HG03097 (cell line): ENCODE measurements at regions not wholly inside any gene's neighbourhood (a gene's known extent, or its start where the extent isn't known, plus 50 kb on each side); places are given as distances from the start of the nearest gene placed in this dataset.
A peak's percentile ranks its signal among the peaks of the same experiment; 100 is the strongest.
"Not testable (repeated sequence)": the region's sequence is repeated elsewhere in the genome, so short reads cannot be mapped to it uniquely, and the experiment has no call there.

ENCODE experiments used
- ATAC-seq: cut with Tn5 transposase; IDR thresholded peaks from one replicate; pipeline ENCODE4 v1.9.1; 2021; ENCODE audit not compliant: unreplicated experiment, low FRiP score

DNA sequence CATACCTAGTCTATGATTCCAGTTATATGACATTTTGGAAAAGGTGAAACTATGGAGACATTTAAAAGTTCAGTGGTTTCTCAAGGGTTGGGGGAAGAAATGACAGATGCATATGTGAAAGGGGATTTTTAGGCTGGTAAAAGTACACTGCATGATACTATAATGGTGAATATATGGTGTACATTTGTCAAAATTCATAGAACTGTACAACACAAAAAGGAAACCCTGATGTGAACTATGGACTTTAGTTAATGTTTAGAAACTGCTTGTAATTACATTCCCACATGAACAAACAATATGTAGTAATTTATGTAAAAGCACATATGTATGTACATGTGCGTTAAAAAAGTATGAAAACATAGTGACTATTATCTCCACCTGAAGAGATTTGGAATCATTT is 907.3 kb upstream of the CITED2 start:
- no peak for ATAC-seq

DNA sequence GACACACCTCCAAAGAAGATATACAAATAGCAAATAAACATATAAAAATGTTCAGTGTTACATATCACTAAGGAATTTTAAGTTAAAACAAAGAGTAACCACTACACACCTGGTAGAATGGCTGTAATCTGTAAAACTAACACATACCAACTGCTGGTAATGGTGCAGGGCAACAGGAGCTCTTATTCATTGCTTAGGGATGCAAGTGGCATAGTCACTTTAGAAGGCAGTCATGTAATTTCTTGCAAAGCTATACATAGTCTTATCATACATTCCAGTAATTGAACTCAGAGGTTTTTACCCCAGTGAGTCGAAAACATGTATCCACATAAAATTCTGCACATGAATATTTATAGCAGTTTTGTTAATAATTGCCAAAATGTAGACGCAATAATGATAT is 906.8 kb upstream of the CITED2 start:
- ATAC-seq: no peak

DNA sequence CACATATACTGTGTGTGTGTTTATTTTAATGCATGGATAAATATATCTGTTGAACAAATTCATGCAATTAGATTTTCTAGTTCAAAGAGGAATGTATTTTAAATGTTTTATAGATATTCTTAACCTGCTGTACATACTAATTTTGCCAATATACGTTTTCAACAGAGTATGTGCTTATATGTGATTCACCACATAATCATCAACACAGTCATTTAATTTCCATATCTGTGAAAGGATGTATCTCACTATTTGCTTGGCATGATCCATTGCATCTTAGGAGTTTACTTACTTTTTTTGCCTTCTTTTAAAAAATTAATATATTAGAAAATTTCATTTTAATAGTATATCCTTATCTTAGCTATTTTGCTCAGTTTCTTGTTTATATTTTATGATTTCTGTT is 902.3 kb upstream of the CITED2 start:
- ATAC-seq: no peak

DNA sequence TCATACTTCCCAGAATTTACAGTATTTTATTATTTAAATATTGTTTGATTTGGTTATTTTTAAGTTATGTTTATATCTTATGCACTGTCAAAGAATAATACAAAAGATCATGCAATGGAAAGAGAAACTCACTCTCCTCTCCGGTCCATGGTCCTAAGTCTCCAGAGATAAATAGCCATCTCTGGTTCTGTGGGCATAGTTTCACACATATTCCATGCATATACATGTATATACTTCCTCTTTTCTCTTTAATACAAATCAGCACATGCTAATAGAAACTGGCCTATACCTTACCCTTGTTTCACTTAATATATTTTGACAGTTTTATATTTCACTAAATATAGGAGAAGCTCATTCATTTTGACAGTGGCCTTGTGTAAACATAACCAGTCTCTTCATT is 901.7 kb upstream of the CITED2 start:
- no peak for ATAC-seq

DNA sequence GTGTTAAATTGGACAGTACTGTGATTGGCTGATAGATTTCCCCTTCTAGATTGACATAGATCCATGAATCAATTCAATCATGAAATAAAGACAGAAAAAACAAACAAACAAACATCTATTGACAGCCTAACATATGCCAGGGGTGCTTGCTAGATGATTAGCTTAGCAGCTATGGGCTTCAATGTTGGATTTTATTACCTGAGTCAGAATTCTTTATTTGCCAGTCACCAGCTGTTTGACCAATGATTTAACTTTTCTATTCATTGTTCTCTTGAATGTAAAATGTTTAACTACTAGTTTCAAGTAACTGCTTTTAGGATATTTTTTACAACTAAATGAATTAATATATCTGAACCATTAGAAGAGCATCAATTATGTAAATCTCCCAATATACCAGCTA is 901.3 kb upstream of the CITED2 start:
- ATAC-seq: no peak

DNA sequence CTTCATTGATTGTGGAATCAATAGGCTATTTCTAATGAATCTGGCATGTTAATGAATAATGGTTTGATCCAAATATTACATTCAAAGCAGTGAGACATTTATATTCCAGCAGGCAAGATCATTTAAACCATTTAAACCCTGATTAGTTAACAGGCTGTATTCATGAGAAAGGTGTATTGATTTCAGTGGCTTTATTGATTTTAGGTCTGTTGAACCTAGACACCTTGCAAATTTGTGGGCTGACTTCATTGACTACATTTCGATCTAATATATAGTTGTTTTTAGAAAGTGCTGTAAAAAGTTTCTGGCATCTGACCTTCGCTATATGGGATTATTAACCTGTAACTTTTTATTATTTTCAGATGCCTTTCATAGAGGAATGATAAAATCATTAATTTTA is 900.1 kb upstream of the CITED2 start:
- ATAC-seq: no peak

DNA sequence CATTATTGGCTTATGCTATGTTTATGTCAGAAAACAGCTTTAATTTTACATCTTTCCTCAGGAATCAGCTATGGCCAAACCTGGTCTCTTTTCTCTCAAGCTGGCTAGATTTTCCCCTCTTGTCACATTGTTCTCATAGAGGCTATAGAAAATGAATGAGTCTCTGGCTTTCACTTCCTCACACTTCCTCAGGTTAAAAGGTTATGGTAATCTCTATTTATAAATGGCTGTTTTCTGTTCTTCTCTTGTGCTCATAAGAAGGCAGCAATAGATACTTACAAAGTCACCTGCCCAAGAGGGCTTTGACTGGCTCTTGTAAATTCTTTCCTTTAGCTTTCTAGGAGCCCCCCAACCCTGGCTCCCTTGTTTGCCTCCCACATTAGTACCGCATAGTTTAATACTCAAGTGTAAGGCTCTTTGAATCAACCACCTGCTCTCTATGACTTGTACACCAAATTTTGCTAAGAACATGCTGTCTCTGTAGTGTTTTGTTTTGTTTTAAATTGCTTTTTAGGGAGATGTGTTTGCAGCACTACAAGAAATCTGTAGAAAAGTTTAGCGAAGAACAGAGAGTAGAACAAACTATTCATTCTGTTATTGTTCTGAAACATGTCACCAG is 897.4 kb upstream of the CITED2 start:
- peak; percentile 94 for ATAC-seq

DNA sequence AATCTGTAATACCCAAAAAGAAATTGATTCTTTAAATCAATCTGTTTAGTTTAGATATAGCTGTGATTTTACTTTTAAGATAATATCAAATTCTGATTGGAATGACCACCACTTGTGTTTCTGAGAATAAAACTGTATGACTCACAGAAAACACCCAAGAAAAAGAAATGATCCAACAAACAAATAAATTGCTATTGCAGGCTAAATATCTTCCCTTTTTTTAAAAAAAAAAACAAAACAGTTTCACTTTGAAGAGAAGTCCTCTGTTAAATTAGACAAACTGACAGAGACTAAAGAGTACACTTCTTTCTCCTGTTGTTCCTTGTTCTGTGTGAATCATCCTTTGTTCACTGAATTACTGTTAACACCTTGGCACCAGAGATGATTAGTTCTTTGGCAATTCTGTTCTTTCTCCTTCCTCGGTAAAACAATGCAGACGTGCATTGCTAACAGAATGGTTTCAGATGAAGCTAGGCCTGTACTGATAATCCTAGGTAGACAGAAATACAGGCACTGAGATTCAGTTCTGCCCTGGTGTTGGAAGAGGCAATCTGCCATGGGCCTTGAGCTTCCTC is 895.2 kb upstream of the CITED2 start:
- ATAC-seq: no peak

DNA sequence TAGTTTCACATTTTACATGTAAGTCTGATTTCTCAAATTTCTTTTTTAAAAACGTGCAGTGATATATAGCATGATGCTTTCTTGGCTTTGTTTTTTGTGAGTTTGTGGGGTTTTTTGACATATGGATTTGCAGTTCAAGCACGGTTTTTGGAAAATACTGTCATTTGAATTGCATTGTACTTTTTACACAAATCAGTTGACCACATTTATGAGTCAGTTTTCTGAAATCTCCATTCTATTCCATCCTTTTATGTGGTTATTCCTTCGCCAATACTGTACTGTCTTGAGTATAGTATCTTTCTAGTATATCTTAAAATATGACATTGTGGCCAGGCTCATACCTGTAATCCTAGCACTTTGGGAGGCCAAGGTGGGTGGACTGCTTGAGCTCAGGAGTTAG is 890.0 kb upstream of the CITED2 start:
- ATAC-seq: no peak

DNA sequence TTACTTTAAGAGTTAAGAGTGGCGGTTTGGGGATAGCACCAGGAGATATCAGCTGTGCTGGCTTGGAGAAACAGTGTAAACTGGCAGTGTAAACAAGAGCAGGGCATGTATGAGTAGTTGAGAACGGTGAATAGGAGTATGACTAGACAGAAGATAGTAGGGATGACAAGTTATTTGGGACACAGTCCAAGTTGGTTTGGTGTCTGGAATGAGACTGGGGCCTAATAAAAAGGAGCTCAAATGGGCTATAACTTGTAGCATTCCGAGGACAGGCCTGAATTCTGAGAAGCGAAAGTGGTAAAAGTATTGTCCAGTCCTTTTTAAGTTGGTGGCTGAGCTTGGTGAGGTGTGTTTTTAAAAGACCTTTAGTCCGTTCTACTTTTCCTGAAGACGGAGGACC is 883.9 kb upstream of the CITED2 start:
- not testable (repeated sequence) for ATAC-seq

DNA sequence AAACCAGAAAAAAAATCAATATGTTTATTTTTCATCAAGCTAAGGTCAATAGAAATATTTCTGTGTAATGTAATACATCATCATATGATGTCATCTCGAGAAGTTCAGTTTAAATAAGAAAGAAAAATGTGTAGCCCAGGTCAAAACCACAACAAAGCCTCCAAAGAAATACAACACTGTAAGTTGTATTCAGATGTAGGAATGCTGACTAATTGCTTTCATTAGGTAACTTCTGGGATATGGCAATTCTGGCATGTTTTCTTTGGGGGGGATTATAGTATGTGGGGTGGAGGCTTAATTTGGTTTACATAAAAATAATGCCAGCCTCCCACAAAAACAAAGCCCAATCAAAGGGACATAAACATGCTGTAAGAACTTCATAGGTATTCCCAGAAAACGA is 881.8 kb upstream of the CITED2 start:
- no peak for ATAC-seq

DNA sequence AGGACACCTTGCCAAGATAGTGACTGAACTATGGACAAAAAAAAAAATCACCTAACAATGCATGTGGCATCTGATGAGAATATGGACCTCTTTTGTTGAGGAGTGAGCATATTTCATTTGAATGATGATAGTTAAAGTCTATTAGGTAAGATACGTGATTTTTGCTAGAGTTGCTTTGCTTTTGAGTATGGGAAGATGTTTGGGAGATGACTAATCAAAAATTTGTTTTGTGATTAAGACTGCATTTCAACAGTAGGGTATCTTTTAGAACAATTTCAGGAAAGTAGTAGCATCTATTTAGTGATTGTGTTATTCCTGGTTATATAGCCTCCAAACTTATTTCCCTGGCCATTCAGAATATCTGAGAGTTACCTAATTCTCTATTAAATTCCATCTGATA is 878.6 kb upstream of the CITED2 start:
- no peak for ATAC-seq

DNA sequence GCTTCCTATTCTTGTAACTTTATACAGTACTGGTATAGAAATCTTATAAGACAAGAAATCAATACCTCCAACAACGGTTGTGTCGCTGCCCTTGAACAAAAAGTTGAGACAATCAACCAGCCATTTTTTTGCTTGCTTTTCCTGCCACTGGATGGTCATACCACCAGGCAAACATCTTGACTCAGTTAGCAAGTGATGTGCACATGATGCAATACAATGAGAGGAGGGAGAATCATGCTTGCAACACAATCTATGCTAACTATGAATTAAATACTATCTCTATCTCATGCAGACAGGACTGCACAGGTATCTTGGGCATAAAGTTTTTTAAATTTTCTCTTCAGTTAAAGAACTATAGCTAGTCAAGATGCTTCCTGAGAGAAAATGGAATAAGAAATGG is 877.7 kb upstream of the CITED2 start:
- ATAC-seq: no peak

DNA sequence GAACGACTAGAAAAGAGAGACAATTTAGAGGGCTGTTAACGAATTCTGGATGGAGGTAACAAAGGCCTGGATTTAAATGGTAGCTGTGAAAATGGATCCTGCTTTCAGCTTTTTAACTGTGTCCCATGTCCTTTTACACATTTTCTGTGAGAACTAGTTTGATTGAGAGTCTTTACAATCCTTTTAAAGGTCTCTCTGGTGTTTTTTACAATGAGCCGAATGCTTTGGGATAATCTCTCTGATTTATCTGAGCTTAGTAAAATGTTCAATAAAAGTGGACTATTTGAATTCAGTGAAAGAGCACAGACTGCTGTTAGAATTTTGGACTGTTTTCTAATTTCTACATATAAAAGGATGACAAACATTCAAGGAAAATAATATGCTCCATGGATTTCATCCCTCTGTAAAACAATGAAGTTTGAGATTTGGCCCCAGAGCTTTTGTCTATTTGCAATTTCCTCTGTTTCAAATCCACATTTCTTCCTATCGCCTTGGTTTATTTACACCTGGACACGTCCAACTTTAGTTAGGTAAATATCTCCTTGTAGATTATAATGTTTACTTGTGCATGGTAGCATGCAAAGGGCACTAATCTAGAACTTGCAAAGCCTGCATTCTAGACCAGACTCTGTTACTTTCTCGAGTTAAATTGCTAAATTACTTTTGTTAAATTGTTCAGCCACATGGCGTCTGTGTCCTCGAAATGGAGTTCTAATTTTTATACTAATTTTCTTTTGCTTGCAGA is 871.0 kb upstream of the CITED2 start:
- no peak for ATAC-seq

DNA sequence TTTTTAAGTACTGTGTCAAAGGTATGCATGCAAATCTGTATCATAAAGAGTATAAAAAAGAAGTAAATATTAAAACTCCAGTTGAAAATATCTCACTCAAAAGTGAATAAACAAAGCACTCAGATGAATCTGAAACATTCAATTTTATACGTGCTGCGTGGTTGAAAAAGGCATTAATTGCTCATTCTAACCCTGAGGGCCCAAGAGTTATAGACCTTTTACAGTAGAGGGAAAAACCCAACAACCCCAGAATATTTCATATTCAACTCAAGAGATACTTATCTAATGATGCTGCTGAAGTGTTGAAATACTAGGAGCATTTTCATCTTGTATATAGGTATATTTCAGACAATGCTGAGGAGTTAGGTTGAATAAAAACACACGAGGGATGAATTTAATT is 862.8 kb upstream of the CITED2 start:
- ATAC-seq: no peak

DNA sequence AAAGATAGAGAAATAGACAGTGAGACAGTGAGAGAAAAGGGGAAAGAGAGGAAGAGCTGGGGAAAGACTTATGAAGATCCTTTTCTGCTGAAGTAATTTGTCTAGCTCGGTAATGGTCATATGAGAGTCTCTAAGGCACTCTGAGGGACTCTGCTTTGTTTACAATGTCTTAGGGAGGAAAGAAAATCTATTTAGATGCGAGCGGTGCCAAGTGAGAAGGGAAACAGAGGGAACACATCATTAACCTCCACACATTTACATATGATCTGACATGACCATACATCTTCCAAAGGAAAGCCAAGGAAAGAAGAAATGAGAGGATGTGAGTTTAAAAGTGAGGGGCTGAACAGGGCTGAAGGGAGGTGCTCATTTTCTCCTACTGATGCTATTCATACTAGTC is 862.3 kb upstream of the CITED2 start:
- ATAC-seq: no peak

DNA sequence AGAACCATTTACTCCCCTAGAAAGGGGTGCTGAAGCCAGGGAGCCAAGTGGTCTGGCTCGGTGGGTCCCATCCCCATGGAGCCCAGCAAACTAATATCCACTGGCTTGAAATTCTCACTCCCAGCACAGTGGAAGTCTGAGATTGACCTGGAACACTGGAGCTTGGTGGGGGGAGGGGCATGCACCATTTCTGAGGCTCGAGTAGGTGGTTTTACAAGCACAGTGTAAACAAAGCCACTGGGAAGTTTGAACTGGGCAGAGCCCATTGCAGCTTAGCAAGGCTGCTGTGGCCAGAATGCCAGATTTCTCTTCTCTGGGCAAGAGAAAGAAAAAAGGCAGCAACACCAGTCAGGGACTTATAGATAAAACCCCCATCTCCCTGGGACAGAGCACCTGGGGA is 855.8 kb upstream of the CITED2 start:
- ATAC-seq: no peak

DNA sequence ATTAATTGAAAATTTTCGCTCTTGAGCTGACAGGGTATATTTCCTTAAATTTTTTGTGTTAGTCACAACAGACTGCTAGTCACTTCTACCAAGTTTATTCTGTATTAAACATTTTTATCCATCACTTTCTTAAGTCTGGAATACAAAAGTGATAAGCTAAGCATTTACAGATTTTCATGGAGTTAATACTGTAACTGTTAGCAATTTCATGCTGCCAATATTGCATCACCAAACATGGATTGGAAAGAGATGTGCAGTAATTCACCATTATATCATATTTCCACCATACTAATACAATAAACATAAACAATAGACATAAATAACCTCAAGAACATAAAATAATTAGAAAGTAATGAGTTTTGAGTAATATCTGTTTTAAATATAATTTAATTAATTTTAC is 854.0 kb upstream of the CITED2 start:
- ATAC-seq: no peak

DNA sequence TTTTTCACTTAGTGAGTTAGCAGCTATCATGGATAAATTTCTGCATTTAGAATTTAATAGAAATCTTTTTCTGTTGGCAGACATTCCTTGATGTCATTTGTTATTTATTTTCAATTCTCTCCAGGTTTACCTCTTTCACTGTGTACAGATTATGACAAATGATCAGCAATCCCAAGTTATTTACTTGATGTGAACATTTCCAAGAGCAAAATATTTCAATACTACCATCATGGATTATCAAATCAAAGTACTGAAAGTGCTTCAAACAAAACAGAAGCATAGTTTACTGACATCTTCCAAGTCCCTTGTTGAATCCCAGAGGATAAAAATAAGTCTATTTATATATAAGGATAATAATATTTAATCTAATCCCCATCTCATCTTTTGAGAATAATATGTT is 852.2 kb upstream of the CITED2 start:
- ATAC-seq: no peak

DNA sequence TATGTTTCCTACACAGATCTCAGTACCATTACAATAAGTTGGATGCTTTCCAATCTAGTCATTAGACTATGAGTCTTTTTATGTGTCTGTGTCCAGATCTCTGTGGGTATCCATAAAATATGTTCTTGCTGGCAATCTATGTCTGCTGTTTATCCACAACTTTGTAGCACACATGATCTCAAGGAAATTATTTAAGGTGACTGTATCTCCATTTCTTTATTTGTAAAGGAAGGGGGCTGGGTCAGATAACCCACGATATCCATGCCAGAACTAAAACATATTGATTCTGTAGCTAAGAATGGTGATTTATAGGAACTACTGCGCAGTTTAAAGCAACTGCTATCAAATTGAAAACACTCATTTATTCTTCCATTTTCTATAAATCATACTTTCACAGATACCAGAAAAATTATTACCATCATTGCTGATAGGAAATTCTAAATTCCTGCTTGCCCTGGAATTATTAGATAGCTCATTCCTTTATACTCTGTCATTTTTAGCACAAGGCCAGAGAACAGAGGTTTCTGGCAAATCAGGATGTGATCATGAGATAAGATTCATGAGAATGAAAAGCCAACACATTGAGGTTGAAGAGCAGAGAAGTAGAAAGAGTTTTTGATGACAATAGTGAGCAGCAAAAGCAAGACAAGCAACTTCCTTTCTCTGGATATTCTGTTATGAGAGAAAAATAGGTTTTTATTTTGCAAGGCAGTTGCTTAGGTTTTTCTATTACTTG is 851.4 kb upstream of the CITED2 start:
- ATAC-seq: no peak

DNA sequence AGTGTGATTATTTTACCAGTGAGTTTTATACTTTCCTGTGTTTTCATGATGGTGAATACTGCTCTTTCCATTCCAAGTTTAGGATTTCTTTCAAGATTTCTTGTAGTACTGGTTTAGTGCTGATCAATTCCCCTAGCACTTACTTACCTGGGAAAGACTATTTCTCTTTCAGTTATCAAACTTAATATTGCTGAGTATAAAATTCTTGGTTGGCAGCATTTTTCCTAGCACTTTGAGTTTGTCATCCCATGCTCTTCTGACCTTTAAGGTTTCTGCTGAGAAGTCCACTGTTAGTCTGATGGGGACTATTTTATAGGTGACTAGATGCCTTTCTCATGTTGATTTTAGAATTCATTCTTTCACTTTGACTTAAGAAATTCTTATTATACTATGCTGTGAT is 842.8 kb upstream of the CITED2 start:
- no peak for ATAC-seq

DNA sequence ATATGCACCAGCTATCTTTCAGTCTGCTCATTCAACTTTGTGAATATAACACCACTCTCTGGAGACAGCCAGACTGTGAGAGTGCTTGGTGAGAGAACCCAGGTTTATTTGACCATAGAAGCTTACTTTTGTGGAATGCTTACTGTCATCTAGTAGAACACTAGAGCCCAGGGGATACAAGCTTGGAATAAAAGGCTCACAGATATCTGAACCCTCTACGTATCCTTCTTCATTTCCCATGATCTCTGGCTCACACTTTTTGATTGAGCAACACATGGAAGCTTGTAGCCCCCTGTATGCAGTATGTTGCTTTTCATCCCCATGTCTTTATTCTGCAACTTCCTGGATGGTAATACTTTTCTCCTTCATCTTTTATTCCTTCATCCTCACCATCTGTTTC is 835.3 kb upstream of the CITED2 start:
- ATAC-seq: no peak
